ENCODE measurements at regions not wholly inside any gene's neighbourhood (a gene's known extent, or its start where the extent isn't known, plus 50 kb on each side); places are given as distances from the start of the nearest gene placed in this dataset.

DNA sequence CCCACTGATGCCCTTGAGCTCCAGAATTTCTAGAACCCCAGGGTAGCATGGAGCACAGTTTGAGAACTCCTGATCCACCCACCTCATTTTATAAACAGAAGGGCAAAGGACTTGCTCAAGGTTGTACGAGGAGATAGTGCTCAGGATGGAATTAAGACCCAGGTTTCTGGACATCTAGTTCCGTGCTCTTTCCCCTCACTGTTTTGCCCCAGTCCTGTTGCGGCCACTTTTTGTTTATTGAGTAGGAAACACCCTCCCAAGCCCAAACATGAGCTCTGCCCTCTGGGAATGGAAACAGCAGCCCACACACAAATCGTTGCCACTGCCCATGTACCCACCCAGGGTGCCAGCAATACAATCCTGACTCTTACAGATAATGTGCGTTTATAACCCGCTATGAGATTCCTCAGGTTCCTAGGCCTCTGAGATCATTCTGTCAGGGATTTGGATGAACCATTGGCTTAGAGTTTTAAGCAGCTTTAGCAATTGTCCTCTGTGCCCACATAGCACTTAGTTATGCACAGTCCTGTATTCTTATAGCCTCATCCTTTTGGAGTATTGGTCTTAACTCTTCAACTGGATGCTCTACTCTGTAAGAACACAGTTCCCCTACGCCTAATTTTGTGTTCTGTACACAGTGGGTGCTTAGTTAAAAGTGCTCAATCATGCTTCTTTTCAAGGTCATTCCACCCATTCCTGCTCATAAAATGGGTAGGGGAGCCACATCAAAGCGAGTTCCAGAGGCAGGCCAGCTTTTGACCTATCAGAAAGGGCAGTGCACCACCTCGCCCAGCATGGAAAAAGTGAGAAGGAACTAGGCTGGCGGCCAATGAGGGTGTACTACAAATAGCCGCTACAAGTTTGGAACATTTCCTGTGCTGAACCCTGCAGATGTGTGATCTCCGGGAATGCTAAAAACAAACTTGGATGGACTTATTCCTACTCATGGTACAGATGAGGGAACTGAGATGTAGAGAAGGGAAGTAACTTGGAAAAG, 60.3 kb upstream of the IGFBP2 start:
- TF ChIP-seq PATZ1 (CRISPR knock-in tag; IDR thresholded peaks at IDR 0.05; ENCODE audit: borderline replicate concordance), result no peak
- no peak for TF ChIP-seq ZNF8 (CRISPR knock-in tag; IDR thresholded peaks at IDR 0.05)
- no peak for TF ChIP-seq ZNF70 (CRISPR knock-in tag; IDR thresholded peaks at IDR 0.05)
- no peak for TF ChIP-seq TOX (CRISPR knock-in tag; IDR thresholded peaks at IDR 0.05; ENCODE audit: borderline replicate concordance)
- no peak for TF ChIP-seq ARNTL (CRISPR knock-in tag; IDR thresholded peaks at IDR 0.05; ENCODE audit: borderline replicate concordance, low read depth)
- no peak for TF ChIP-seq GLIS3 (CRISPR knock-in tag; IDR thresholded peaks at IDR 0.05)
- no peak for TF ChIP-seq RARB (CRISPR knock-in tag; IDR thresholded peaks at IDR 0.05)
- no peak for TF ChIP-seq ISL1 (CRISPR knock-in tag; IDR thresholded peaks at IDR 0.05)
- TF ChIP-seq PPARA (CRISPR knock-in tag; IDR thresholded peaks at IDR 0.05; ENCODE audit: borderline replicate concordance), result no peak
- no peak for TF ChIP-seq ZFP30 (CRISPR knock-in tag; IDR thresholded peaks at IDR 0.05)
- no peak for TF ChIP-seq ESRRG (CRISPR knock-in tag; IDR thresholded peaks at IDR 0.05)
- no peak for TF ChIP-seq ZFP3 (CRISPR knock-in tag; IDR thresholded peaks at IDR 0.05)
- no peak for TF ChIP-seq TCF4 (CRISPR knock-in tag; IDR thresholded peaks at IDR 0.05; ENCODE audit: borderline replicate concordance)
- TF ChIP-seq, protein P1, sequence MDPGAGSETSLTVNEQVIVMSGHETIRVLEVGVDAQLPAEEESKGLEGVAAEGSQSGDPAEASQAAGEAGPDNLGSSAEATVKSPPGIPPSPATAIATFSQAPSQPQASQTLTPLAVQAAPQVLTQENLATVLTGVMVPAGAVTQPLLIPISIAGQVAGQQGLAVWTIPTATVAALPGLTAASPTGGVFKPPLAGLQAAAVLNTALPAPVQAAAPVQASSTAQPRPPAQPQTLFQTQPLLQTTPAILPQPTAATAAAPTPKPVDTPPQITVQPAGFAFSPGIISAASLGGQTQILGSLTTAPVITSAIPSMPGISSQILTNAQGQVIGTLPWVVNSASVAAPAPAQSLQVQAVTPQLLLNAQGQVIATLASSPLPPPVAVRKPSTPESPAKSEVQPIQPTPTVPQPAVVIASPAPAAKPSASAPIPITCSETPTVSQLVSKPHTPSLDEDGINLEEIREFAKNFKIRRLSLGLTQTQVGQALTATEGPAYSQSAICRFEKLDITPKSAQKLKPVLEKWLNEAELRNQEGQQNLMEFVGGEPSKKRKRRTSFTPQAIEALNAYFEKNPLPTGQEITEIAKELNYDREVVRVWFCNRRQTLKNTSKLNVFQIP (CRISPR knock-in tag; IDR thresholded peaks at IDR 0.05; ENCODE audit: borderline replicate concordance, low read depth), result no peak

All from SK-N-SH treated with all-trans-retinoic acid at 6 μM for 48 hours (cell line).